HPDE6-E6E7 (cell line): ENCODE measurements at regions not wholly inside any gene's neighbourhood (a gene's known extent, or its start where the extent isn't known, plus 50 kb on each side); places are given as distances from the start of the nearest gene placed in this dataset.
"Not testable (repeated sequence)": the region's sequence is repeated elsewhere in the genome, so short reads cannot be mapped to it uniquely, and the experiment has no call there.

Experiments used
- DNase-seq: peaks from one replicate; pipeline ENCODE4 v3.0.0; 2011; ENCODE audit warnings: missing footprints; ENCODE audit errors: extremely low spot score

- DNase-seq = no peak
Observed at GRCh38 chr7:68622500-68622899, 975.8 kb upstream of the AUTS2 start.

- DNase-seq = no peak
Observed at GRCh38 chr7:68623030-68623429, 975.2 kb upstream of the AUTS2 start.

- DNase-seq = no peak
Observed at GRCh38 chr7:68627247-68627864, 970.9 kb upstream of the AUTS2 start.

- DNase-seq = not testable (repeated sequence)
Observed at GRCh38 chr7:68630914-68631313, 967.4 kb upstream of the AUTS2 start.

GRCh38 chr7:68640103-68640502, 958.2 kb upstream of the AUTS2 start:
- no peak for DNase-seq

- no peak for DNase-seq
Observed at GRCh38 chr7:68642727-68643126, 955.5 kb upstream of the AUTS2 start.

GRCh38 chr7:68663392-68663791, 934.9 kb upstream of the AUTS2 start:
- no peak for DNase-seq

- no peak for DNase-seq
Observed at GRCh38 chr7:68671046-68671445, 927.2 kb upstream of the AUTS2 start.

GRCh38 chr7:68671671-68672070, 926.6 kb upstream of the AUTS2 start:
- DNase-seq = no peak

GRCh38 chr7:68674826-68675225, 923.4 kb upstream of the AUTS2 start:
- no peak for DNase-seq

GRCh38 chr7:68676813-68677535, 921.3 kb upstream of the AUTS2 start:
- DNase-seq = no peak

GRCh38 chr7:68678196-68678595, 920.1 kb upstream of the AUTS2 start:
- DNase-seq = no peak

- DNase-seq = no peak
Observed at GRCh38 chr7:68679459-68680234, 918.6 kb upstream of the AUTS2 start.

- DNase-seq = no peak
Observed at GRCh38 chr7:68680235-68680872, 917.9 kb upstream of the AUTS2 start.

GRCh38 chr7:68682910-68683309, 915.4 kb upstream of the AUTS2 start:
- DNase-seq = no peak

GRCh38 chr7:68684246-68684839, 913.9 kb upstream of the AUTS2 start:
- no peak for DNase-seq

GRCh38 chr7:68684996-68685395, 913.3 kb upstream of the AUTS2 start:
- DNase-seq = no peak

- DNase-seq = no peak
Observed at GRCh38 chr7:68688416-68689086, 909.7 kb upstream of the AUTS2 start.

- DNase-seq = no peak
Observed at GRCh38 chr7:68689087-68689433, 909.2 kb upstream of the AUTS2 start.

GRCh38 chr7:68691261-68692216, 906.7 kb upstream of the AUTS2 start:
- DNase-seq = no peak
